H54 (cell line): ENCODE measurements at regions not wholly inside any gene's neighbourhood (a gene's known extent, or its start where the extent isn't known, plus 50 kb on each side); places are given as distances from the start of the nearest gene placed in this dataset.
"Not testable (repeated sequence)": the region's sequence is repeated elsewhere in the genome, so short reads cannot be mapped to it uniquely, and the experiment has no call there.

Source experiments
- DNase-seq: peaks from one replicate; pipeline ENCODE4 v3.0.0; 2011; ENCODE audit warnings: low spot score, mixed read lengths; ENCODE audit not compliant: insufficient read length
- FAIRE-seq: peaks from 3 replicates; lab custom pipeline; 2011; peaks lifted over from hg19 to GRCh38; lab: Jason Lieb, UNC
- POLR2A ChIP-seq: IDR thresholded peaks from 2 replicates; pipeline ENCODE4 v1.6.1; 2011; ENCODE audit warnings: low read depth, mild to moderate bottlenecking, low read length

DNA sequence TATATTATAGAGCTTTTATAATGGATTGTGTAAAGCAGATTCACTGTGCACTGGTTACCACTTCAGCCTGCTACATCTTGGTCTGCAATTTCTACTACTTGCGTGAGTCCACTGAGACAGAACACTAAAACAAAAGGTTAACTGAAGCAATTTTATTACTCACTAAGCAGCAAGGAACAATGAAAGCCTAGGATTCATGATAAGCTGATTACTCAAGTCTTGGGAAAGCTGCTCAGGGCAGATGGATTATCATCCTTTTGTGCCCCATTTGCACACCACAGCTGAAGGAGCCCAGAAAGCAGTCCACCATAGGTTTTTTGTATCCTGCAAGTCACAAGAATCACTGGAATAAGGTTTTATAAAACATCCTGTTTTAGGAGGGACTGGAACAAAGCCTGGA lies 1215.2 kb upstream of the TMEFF2 start:
- DNase-seq (no peak), FAIRE-seq (no peak)
- no peak for TF ChIP-seq POLR2A

- no peak for TF ChIP-seq POLR2A
- DNase-seq (no peak), FAIRE-seq (no peak)
Measured at GRCh38 chr2:193382583-193382982, 1187.8 kb upstream of the TMEFF2 start.

DNA sequence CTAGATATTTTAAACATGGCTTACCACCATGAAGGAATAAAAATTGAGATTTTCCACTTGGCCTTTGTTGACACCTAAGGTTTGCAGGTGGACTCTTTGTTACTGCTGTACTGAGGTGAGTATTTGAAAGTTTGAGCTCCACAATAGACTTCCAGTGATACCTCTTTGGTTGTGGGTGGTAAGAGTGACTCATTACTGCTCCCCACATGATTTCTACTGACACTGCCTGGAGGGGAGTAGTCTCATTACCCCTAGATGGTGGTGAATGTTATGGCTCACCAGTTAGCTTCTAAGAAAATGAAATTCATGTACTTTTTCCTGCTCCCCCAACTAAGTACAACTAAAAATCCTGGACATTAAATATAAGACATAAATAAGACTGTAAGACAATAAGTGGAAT lies 1183.1 kb upstream of the TMEFF2 start:
- TF ChIP-seq POLR2A, result no peak
- no peak for FAIRE-seq
- no peak for DNase-seq

DNA sequence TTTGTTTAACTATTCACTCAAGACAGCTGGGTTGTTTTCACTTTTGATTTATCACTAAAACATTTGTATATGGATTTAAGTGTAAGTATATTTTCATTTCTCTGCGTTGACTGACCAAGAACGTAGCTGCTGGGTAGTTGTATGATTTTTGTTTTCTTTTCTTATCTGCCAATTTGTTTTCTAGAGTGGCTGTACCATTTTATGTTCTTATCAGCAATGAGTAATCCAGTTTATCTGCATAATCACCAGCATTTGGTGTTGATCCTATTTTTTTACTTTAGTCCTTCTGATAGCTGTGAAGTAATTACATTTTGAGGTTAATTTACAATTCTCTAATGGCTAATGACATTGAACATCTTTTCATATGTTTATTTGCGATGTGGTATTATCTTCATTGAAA lies 1178.4 kb upstream of the TMEFF2 start:
- FAIRE-seq, result no peak
- TF ChIP-seq POLR2A, result no peak
- no peak for DNase-seq

DNA sequence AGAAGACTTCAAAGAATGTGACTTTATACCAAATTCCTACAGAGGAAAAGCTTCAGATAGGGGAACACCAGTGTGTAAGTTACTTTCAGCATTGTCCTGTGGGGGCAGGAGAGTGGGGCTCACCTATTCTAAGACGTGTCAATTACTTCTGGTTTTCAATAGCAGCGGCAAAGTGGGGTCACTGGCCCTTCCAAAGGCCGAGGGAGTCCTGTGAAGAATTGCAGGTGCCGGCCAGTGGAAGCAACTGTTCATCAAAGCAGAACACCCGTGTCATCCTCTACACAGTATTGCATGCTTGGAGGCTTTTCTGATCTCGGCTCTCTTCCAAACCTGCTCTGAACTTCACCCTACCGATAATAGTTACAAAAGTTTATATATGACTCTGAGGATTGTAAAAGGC lies 1176.5 kb upstream of the TMEFF2 start:
- no peak for TF ChIP-seq POLR2A
- no peak for FAIRE-seq
- no peak for DNase-seq

GRCh38 chr2:193368615-193369014 lies 1173.9 kb upstream of the TMEFF2 start:
- FAIRE-seq (no peak), DNase-seq (no peak)
- TF ChIP-seq POLR2A, result no peak

DNA sequence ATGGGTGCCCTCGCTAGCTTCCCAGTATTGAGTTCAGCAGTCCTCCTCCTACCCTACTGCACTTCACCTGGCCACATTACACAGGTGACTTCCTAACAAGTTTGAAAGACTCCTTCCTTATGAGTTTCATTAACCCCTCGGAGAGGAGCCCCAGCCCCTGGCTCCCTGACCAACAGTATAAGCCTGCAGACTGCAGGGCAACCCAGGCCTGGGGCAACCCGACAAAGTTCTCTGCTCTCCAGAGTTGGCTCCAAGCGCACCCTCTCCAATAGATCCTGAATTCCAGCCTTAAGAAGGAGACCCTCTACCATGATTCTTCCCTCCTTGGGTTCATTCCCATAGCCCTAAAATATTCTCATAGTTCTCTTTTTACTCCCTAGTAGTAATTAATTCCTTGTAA lies 1162.8 kb upstream of the TMEFF2 start:
- no peak for DNase-seq
- TF ChIP-seq POLR2A, result no peak
- FAIRE-seq, result no peak

- not testable (repeated sequence) for FAIRE-seq, DNase-seq
Measured at GRCh38 chr2:193352665-193353242, 1158.0 kb upstream of the TMEFF2 start.

- no peak for DNase-seq
- no peak for TF ChIP-seq POLR2A
Measured at GRCh38 chr2:193350509-193350908, 1155.8 kb upstream of the TMEFF2 start.

DNA sequence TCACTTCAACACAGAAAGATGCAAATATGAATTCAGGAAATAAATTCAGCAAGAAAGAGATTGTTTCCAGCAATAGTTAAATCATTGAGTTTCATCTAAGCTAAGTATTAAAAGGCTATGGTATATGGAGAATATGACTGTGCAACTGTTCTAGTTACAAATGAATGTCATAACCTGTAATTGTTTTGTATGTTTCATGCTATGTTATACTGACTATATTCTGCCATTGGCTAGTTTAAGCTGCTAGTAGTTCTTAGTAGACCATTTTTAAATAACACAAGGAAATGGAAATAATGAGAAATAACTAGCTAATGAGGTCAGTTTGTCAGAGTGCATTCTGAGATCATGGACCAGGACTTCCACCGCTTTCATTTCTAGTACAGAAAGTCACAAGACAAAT lies 1154.9 kb upstream of the TMEFF2 start:
- FAIRE-seq (no peak), DNase-seq (no peak)
- TF ChIP-seq POLR2A, result no peak

More at GRCh38 chr2:193350509-193350908, 1155.8 kb upstream of the TMEFF2 start:
- no peak for FAIRE-seq

DNA sequence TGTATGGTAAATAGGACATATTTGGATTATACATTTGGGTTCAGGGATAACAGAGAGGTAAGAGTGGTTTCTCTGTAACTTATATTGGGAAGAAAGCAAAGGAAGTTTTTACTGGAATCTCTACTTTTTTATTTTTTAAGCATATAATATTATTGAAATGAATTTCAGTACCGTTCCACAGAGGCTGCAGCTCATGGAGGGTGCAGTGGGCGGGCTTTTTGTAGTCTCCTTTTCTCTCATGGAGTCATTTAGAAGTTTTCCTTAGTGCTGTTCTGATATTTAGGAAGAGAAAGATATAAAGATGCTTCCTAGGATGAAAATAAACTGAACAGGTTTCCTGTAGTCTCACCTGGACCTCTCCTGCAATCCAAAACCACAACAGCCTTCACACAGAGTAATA lies 1153.3 kb upstream of the TMEFF2 start:
- no peak for TF ChIP-seq POLR2A
- FAIRE-seq (no peak), DNase-seq (no peak)

GRCh38 chr2:193336781-193337180 lies 1142.0 kb upstream of the TMEFF2 start:
- DNase-seq (no peak), FAIRE-seq (no peak)
- TF ChIP-seq POLR2A, result no peak

DNA sequence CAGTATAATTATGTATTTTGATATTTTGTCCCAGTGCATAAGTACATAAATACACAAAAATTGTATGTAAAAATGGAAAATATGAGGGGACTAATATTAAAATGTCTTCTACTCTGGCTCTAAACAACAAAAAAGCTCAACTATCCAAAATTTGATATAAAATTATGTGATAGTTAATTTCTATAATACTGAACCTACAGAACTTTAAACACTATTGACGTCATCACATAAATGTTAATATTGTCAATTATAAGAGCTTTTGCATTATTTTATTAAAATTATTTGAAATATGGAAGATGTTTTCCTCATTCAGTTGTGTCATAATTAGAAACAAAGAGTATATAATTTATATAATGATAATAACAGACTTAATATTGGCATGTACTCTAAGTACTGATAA lies 1139.7 kb upstream of the TMEFF2 start:
- DNase-seq (no peak), FAIRE-seq (no peak)
- TF ChIP-seq POLR2A, result no peak

DNA sequence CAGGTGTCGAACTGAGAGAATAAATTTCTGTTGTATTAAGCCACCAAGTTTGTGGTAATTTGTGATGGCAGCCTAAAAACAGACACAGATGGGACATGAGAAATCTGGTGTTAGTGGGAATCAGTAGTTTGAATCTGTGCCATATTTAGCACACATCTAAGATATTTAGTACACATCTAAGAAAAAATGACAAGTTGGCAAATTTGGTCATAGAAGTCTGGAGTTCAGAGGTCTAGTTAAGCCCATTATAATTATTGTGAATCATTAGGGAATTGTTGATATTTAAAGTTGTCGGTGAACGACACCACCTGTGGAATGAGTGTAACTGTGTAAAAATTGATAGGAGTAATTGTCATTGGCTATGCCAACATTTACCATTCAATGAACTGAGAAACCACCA lies 1138.8 kb upstream of the TMEFF2 start:
- DNase-seq, result no peak
- no peak for TF ChIP-seq POLR2A
- FAIRE-seq, result no peak

- DNase-seq (no peak), FAIRE-seq (no peak)
- no peak for TF ChIP-seq POLR2A
Measured at GRCh38 chr2:193332941-193333340, 1138.2 kb upstream of the TMEFF2 start.

DNA sequence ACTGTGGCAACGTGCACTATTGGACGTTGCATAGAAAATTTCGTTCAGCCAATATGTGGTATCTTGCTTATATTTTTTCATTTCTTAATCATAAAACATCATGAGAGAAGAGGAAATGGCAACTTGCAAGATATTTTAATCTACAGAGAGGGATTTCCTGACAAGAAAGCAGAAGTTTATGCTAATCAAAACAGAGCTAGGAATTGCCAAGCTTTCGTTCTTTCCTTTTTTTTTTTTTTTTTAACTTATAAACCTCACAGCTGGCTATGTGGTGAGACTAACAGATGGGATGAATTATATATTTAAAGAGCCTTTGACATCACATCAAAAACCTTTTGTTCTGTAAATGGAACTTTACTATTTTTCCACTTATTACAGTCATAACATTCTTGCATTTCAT lies 1136.9 kb upstream of the TMEFF2 start:
- DNase-seq (no peak), FAIRE-seq (no peak)
- TF ChIP-seq POLR2A, result no peak
